ENCODE measurements at regions not wholly inside any gene's neighbourhood (a gene's known extent, or its start where the extent isn't known, plus 50 kb on each side); places are given as distances from the start of the nearest gene placed in this dataset.

DNA sequence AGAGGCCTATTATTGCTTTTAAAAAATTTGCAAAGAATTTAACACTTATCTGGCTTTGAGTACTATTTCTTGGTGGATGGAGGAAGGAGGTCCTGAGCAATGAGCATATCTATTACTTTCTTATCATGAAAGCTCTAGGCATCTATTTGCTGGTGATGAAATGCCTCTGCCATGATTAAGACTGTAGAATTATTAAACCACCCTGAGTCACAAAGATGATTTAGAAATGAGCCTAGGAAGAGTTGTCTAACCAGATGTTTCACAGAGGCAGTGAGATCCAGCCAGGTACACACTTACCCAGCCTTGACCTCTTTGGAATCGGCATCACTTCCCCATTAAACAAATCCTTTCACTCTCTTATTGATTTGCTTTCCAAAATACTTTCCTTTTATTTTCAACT, 304.4 kb upstream of the KIF2A start:
- no peak for DNase-seq (ENCODE audit: low read depth in 1 of 2, low spot score in 1 of 2)

DNA sequence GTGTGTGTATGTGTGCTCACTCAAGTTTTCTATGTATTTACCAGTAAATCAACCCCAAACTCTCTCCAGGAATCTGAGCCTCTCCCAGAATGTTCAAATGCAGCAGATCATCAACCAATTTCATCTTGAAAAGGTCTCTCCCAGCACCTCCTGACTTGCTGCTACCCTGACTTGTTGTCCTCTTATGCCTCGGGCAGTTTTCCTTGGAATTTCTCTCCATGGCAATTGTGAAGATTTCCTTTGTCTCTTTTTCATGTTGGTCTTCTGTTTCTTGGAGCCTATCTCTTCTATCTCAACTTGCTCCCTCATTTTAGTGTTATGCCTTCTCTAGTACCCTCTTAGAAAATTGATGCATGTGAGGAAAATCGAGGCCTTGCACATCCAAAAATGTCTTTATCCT, 303.6 kb upstream of the KIF2A start:
- DNase-seq (ENCODE audit: low read depth in 1 of 2, low spot score in 1 of 2), result no peak

DNA sequence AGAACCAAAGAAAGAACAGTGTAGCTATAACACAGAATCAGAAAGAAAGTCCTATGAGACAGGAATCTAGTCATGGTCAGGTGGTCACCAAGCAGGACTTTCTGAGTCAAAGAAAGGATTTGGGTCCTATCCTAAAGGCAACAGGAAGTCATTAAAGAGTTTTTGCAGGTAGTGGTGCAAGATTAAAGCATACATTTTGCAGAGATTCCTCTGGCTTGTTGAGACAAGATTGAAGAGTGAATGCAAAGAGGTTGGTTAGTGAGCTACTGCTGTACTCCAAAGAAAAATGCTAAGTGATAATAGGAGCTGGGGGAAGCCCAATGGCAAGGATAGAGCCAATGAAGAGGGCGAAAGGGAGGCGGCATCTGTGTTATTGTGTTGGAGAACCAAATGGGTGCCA, 300.5 kb upstream of the KIF2A start:
- DNase-seq (ENCODE audit: low read depth in 1 of 2, low spot score in 1 of 2), result no peak

DNA sequence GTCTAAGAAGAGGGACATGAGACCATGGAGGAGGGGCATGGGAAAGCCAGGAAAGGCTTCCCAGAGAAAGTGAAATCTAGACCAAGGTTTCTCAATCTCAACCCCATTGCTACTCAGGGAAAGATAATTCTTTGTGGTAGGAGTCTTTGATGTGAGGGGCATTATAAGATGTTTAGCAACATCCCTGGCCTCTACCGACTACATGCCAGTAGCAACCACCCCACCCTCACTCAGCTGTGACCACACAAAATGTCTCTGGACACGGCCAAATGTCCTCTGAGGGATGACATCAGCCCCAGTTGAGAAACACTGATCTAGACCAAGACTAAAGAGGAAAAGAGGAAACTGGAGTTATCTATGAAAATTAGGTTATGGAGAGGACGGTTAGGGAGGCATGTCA, 298.5 kb upstream of the KIF2A start:
- no peak for DNase-seq (ENCODE audit: low read depth in 1 of 2, low spot score in 1 of 2)

DNA sequence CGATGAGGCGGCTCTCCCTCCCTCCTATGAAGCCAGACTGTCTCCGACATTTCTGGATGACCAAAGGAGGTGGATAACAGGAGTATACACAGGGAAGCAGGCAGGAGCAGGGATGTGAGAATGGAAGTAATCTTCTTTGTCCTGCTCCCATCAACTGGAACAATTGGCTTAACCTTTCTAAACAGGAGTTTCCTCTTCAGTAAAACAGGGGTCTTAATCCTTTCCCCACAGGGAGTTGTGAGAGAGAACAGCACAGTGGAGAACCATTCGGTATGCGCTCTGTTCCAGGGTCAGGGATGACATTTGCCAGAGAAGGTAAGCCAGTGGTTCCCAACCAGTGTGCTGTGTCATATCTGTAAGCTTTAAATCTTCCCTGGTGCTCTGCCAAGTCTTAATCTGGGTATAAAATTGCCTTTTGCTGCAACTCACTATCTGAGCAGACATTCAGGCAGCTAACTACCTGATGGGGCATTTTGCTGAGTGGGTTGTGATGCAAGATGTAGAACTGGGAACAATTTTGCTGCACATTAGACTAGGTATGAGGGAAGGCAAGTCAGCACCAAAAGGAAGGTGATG, 294.8 kb upstream of the KIF2A start:
- no peak for DNase-seq (ENCODE audit: low read depth in 1 of 2, low spot score in 1 of 2)

DNA sequence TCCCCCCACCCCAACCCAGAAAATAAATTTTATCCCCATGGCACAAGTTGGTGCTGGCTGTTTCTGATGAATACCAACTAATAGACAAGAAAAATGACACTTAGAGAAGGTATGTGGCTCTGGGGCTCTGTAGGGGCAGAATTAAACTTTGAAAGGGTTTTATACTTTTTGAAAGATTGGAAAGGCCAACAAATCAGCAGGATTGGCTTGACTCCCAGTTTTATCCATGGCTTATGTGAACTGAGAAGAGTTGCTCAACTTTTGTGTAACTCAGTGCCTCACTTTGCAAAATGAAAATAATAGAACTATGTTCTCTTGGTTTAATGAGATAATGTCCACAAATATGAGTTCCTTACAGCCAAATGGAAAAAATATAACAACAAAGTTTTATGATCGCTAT, 288.9 kb upstream of the KIF2A start:
- no peak for DNase-seq (ENCODE audit: low read depth in 1 of 2, low spot score in 1 of 2)

DNA sequence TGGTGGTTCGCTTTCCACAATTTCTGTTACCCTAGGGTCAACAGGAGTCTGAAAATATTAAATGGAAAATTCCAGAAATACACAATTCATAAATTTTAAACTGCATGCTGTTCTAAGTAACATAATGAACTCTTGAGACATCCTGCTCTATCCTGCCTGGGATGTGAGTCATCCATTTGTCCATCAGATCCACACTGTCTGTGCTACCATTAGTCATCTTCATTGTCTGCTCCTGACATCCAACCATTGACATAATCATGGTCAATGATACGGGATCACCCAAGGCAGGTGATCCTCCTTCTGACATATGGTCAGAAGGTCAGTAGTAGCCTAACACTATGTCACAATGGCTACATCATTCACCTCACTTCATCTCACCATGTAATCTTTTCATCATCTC, 276.7 kb upstream of the KIF2A start:
- no peak for DNase-seq (ENCODE audit: low read depth in 1 of 2, low spot score in 1 of 2)

DNA sequence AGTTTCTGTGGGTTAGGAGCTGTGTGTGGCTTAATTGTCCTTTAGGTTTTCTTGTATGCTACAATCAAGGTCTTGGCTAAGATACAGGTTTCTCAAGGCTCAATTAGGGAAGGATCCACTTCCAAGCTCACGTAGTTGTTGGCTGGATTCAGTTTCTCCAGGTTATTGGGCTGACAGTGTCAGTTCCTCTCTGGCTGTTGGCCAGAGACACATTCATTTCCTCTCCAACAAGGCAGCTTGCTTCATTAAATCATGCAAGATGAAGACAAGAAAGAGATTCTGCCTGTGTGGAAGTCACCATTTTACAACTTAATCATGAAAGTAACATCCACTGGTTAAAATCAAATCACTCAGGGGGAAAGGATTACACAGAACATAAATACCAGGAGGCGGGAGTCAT, 275.7 kb upstream of the KIF2A start:
- DNase-seq (ENCODE audit: low read depth in 1 of 2, low spot score in 1 of 2), result no peak

DNA sequence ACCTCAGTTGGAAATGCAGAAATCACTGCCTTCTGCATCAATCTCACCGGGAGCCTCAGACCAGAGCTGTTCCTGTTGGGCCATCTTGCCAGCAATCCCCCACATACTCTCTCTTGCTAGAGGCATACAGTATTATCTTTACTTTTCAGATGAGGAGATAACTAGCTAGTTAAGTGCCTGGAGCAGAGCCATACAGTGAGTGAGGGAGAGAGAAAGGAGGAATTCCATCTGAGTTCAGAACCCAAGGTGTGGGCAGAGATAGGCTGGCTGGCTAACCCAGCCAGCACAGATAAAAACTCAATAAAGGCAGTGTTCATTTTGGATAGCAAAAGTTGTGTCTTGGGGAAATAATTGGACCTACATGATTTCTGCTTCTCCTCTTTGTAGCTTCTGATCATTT, 268.0 kb upstream of the KIF2A start:
- DNase-seq (ENCODE audit: low read depth in 1 of 2, low spot score in 1 of 2), result no peak

DNA sequence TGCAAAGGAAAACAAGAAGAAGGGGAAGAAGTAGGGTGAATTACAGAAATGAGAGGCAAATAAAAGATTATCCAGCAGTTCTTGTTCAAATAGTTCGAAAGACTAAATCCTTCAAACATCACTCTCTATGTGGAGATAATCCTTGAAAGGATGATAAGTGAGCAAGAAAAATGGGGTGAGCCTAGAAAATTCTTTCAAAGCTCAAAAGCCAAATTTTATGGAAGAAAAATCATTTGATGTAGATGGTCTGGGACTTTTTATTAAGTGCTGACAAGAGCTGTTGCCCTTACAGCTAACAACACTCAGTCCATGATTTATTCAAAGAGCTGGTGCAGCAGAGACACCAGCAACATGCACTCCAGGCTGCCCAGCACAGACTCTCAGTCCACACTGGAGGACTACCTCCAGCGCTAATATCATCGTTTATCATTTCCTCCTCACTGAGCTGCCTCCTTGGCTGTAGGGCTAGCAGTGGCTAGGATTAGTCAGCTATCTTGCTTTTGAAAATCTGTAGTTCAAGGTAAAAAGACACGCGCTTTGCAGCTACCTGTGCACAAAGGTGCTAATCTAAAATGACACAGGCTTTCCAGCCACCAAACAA, 264.8 kb upstream of the KIF2A start:
- DNase-seq (ENCODE audit: low read depth in 1 of 2, low spot score in 1 of 2), result no peak

DNA sequence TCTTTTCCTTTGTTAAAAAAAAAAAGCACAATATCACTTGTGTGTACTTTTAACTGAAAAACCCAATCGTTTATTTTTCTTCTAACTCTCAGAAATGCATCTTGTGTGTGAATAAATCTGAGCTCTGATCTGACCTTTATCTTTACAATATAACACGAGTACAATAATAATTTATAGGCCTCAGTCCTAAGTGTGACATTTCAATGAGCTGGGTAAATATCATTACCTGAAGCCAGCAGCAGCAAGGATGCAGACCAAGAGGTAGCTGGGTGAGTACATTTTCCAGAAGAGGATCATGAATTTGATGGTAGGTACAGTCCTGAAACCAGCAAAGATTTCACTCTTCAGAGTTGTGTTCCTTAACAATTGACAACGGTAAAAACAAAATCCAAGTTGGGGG, 264.0 kb upstream of the KIF2A start:
- DNase-seq (ENCODE audit: low read depth in 1 of 2, low spot score in 1 of 2), result no peak

DNA sequence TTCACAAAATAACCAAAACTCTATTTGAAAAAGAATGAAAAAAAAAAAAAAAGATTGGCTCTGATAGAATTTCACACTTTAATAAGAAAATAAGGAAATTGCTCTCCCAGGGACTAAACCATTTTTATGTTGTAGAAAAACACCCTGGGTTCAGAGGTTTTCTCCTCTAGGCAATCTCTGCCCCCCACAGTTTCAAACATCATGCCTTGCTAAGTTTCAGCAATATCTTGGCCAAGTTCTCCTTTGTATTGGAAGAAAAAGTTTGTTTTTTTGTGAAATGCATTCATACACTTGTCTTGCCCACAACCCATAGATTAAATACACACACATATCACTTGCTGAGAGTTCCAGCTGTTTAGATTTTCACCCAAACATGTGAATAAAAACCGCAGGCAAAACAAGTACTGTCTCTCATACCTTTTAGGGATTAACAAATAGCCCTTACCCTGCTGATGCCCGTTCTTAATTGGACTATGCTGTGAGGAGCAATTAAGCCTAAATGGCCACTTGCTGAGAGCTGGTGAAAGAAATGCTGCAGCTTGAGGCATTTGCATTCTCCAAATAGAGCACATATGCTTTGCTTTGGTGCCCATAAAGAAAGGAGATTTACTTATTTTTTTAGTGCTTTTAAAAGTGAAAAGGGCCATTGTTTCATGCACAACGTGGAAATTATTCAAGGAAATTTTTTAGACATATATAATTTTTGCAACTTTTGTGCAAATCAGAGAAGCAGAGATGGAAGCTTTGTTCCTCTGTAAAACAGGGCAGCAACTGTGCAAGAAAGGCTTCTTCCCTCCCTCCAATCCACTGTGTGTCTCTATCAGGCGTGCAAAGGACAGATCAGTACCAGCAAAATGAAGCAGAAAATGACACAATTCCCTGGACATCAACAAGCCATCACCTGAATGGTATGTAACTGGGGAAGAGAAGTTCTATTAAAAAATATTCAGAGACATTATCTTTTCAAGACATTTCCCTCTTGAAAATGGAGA, 262.4 kb upstream of the KIF2A start:
- no peak for DNase-seq (ENCODE audit: low read depth in 1 of 2, low spot score in 1 of 2)

DNA sequence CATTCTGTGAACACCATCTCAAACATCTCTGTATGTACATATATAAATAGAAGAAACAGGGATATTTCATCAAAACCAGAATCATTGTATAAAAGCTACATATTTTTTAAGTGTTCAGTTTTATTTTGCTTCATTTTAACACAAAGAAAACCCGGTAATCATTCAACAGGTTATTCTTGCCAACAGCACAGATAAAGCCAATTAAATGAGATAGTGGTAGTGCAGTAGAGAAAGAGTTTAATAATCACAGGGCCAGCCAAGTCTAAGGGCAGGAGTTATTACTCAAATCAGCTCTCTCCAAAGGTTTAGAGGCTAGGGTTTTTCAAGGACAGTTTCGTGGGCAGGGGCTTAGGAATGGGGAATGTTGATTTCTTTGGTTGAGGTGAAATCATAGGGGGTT, 261.0 kb upstream of the KIF2A start:
- DNase-seq (ENCODE audit: low read depth in 1 of 2, low spot score in 1 of 2), result no peak

DNA sequence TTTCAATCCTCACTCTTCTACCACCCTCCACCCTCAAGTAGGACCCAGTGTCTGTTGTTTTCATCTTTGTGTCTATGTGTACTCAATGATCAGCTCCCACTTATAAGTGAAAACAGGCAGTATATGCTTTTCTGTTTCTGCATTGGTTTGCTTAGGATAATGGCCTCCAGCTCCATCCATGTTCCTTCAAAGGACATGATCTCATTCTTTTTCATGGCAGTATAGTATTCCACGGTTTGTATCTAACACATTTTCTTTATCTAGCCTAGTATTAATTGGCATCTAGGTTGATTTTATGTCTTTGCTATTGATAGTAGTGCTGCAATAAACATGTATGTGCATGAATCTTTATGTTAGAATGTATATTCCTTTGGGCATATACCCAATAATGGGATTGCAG, 259.8 kb upstream of the KIF2A start:
- DNase-seq (ENCODE audit: low read depth in 1 of 2, low spot score in 1 of 2), result no peak

DNA sequence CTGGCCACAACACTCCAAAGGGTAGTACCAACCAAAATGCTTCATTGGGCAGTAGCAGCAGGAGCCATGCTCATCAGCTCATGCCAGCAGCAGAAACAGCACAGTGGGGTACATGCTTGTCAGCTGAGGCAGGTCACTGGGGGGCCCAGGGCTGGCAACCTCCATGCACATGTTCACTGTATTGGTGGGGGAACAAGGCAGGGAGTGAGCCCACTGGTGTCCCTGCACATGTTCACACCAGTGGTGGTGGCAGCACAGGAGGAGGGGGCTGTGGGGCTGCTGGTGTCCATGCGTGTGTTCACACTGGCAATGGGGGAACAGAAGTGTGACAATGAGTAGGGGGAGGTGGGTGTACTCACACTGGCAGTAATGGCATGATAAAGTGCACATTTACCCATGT, 254.3 kb upstream of the KIF2A start:
- DNase-seq (ENCODE audit: low read depth in 1 of 2, low spot score in 1 of 2), result no peak

DNA sequence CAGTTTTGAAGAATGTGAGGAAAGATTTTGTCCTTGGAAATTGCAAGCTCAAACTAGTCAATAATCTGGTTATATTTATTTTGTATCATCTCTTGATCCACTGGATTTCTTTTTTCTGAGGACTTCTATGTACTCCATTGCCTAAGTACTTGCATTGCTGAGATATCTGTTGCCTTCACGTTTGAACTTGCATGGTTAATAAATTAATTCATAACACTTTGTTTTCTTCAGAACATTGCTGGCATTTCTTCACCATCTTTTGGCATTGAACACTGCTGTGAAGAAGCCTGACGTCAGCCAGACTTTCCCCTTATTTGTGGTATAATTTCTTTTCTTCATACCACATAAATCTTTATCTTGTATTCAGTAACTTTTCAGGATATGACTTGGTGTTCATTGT, 246.0 kb upstream of the KIF2A start:
- DNase-seq (ENCODE audit: low read depth in 1 of 2, low spot score in 1 of 2), result no peak

DNA sequence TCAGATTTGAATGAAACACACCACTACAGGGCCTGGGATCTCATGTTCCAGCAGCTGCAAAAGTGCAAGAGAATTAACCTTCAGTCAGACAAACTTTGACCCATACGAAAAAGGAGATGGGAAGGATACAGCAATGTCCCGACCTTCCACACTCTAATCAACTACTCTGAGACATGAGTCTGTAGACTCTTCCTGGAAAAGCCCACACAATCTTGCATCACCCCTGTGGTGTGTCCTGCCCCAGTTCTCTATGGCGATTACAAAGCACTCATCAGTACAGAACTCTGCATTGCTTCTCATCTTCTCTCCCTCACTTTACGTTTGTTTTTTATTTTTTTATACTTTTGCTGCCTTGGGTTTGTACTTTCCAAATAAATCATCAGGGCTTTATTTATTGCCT, 241.0 kb upstream of the KIF2A start:
- no peak for DNase-seq (ENCODE audit: low read depth in 1 of 2, low spot score in 1 of 2)

DNA sequence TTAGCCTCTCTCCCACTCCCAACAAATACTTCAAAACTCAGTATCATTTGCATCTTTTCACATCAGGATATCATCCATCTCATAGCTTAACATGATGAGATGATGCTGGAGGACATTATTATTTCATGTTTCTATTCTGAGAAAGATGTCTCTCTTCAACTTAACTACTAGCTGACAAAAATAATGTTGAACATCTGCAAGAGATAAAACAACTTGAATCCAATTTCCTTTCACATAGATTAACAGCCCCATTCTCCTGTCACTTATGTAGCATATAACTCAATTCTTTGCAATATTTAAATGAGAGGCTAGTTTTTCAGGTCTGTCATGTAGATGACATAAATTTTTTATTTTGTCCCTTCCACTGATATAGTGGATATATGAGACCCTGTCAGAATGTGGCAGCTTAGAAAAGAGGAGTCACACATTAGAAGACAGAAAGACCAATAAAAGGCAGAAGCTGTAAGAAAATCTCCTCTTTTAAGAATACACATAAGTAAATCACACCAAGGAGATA, 239.2 kb upstream of the KIF2A start:
- DNase-seq (ENCODE audit: low read depth in 1 of 2, low spot score in 1 of 2), result no peak

DNA sequence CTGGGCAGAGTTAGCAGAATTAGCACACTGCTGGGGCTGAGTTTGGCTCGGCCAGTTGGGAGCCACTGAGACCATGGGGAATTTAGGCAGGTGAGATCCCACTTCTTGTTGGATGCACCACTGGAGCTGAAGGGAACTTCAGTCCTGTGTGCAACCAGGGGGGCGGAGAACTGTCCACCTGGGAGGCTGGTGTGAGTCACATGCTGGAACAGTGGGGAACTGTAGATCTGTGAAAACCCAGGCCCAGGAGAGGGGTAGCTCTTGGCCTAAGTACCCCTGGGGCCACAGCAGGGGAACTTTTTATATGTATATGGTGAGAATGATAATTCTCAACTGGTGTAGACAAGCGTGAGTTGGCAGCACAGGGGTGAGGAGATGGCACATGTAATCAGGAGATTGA, 237.5 kb upstream of the KIF2A start:
- no peak for DNase-seq (ENCODE audit: low read depth in 1 of 2, low spot score in 1 of 2)

DNA sequence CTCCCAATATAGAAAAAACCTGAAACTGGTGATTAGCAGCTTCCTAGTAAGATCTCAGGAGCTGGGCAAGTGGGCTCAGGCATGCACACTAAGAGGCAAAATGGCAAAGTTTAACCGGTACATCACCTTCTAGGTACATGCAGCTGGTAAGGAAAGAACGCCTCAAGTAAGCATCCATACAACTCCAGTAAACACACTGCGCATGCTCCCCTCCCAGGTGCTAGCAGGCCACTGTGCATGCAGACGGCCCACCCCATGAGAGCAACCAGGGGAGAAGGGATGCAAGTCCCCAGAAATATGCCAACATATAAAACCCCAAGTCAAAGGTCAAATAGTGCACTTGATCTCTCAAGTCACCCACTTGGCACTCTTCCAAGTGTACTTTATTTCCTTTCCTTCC, 228.6 kb upstream of the KIF2A start:
- DNase-seq (ENCODE audit: low read depth in 1 of 2, low spot score in 1 of 2), result no peak

DNA sequence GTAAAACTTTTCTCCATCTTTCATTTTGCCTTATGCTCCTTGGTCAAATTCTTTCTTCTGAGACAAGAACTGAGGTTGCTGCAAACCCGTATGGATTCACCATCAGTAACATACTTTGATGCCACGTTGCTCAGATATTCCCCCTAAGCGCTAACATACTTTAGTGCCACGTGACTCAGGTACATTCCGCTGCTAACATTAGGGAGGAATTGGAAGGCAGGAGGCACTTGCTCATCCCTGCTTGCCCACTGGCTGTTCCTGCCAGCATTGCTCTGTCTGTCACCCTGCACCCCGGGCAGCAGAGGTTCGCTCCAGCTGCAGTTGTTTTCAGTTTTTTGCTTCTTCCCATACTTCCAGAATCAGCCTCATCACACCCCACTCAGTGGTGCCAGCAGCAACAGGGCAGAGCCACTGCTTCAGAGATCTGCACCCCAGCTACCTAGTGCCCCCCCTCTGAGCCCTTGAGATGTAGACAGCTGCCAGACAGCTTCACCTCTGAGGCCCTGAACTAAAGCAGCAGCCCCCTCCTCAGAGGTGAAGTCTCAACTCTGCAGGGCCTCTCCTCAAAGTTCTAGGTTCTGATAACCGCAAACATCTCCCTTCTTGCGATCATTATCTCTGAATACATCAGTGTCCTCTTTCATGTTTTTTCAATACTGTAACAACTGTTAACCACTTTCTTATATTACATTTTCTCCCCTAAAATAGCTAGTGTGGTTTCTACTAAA, 228.0 kb upstream of the KIF2A start:
- DNase-seq (ENCODE audit: low read depth in 1 of 2, low spot score in 1 of 2), result no peak

DNA sequence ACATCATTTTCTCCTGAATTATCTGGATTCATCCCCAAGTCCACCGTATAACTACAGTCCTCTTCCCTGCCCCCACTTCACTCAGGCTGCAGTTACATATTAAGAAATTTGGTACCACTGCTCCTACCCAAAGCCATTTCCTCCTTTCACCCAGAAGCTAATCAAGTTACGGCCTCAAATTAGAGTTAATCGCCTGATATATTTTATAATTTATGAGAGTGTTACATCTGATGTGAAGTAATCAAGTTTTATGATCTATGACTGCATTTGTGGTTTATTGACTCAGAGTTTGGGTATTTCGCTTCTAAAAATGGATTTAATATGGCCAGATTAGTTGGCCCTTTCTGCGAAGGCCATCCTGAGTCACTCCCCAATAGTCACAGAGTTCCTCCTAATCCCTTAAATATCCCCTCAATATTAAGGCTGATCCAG, 223.6 kb upstream of the KIF2A start:
- DNase-seq (ENCODE audit: low read depth in 1 of 2, low spot score in 1 of 2), result no peak
